ENCODE measurements at regions not wholly inside any gene's neighbourhood (a gene's known extent, or its start where the extent isn't known, plus 50 kb on each side); places are given as distances from the start of the nearest gene placed in this dataset.

DNA sequence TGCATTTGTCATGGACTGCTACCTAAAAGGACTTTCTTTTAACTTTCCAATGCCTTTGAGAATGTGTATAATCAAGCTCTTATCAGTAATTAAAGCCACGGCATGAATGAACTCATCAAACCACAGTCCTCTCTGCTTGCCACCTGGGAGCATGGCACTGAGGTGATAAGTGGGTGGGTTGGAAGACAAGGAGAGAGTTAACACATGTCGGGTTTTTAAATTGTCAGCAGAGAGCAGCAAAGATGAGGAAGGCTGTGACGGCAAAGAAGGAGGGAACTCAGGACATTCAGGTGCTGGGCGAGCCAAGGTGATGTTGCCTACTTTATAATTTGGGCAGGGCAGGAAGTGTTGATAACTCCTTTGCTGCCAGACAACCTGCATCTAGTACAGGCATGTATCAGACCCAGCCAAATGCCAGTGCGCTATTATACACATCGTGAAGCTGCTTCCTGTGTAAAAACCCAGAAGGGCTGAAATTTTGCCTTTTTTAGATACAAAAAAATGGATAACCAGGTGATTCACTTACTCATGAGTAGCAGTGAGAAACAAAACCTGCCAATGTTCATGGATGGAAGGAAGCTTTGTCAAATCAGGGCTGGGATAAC lies 269.1 kb downstream of the KIF4B start:
- in situ Hi-C loops (cut with MboI; ENCODE audit: low sequenced_read_pairs): no loop called here

DNA sequence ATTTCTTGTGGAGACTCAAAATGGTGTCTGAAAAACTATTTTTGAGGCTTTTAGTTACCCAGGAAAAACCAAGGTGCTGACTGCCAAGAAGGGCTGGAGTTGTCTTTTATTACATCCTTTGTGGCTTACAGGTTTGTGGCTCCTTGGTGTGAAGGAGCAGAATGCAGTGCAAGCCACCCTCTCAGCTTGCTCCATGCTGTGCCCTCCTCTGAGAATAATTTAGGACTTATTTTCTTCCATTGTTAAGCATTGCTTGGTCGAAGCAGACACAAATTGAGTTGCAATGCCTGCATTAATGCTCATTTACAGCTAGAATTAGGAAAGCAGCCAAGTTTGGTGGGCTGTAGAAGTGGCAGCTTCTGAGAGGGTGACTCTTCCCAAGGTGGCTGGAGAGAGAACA lies 272.2 kb downstream of the KIF4B start:
- in situ Hi-C loops (cut with MboI; ENCODE audit: low sequenced_read_pairs): no loop called here

DNA sequence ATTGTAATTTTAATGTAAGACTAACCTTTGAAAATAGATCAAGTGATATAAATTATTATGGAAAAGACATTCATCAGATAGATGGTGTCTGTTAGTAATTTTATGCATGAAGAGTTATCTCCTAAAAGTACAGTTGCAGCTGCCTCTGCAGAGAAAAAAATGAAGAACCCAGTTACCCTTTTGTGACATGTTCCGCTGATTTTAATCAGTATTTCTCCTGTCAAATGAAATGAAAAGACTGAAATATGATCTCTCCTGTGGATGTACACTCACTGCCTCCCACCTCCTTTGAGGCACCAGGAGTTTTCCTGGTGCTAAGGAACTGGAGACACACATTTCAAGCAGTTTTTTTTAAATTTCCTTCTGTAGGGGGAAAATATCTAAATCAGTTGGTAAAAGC lies 277.4 kb downstream of the KIF4B start:
- in situ Hi-C loops (cut with MboI; ENCODE audit: low sequenced_read_pairs): no loop called here

- in situ Hi-C loops (cut with MboI; ENCODE audit: low sequenced_read_pairs): no loop called here
These were observed 280.1 kb downstream of the KIF4B start for GRCh38 chr5:155293605-155294178.

GRCh38 chr5:155295111-155295510 lies 281.6 kb downstream of the KIF4B start:
- in situ Hi-C loops (cut with MboI; ENCODE audit: low sequenced_read_pairs): no loop called here

DNA sequence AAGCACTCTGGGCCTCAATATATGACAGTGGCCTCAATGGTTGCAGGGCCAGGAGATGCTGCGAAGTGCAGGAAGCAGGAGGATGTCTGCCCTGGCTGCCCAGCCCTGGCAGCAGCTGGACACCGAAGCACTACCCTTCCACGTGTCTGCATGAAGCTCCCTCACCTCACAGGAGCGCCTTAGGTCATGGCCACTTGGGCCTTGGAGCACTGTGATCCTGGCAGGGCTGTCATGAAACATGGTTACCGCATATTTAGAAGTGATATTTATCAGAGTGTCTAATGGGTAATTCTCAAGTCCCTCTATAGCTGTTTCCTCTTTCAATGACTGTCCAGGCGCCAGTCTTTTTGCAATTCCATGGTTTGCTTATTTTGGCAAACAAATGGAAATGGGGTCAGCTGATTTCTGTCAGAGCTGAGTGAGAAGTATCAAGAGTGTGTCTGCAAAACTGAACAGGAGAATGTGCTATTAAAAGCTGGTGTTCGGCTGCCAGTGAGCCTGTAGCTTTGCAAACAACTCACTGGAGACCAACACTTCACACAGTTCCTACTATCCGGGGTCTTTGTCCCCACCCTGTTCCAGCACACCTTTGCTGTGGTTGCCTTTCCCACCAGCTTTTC lies 285.9 kb downstream of the KIF4B start:
- in situ Hi-C loops (cut with MboI; ENCODE audit: low sequenced_read_pairs): no loop called here

GRCh38 chr5:155303120-155303519 lies 289.6 kb downstream of the KIF4B start:
- in situ Hi-C loops (cut with MboI; ENCODE audit: low sequenced_read_pairs): no loop called here

DNA sequence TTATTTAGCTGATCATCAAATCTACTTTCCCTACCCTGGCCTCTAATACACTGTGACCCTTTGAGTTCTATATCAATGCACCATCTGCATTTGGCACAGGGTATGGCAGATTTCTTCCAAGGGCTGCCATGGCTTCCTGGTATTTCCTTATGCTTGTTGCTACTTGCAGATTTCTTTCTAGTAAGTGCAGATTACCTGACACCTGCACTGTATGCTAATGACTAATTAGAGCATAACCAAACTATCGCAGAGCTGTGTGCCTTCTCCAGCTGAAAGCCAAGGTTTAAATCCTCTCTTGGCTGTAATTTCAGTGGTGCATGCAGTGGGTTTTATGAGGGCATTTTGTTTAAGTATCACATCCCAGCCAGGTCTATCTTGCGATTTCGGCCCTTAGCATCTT lies 293.7 kb downstream of the KIF4B start:
- in situ Hi-C loops (cut with MboI; ENCODE audit: low sequenced_read_pairs): no loop called here

GRCh38 chr5:155308289-155308688 lies 294.7 kb downstream of the KIF4B start:
- in situ Hi-C loops (cut with MboI; ENCODE audit: low sequenced_read_pairs): no loop called here

DNA sequence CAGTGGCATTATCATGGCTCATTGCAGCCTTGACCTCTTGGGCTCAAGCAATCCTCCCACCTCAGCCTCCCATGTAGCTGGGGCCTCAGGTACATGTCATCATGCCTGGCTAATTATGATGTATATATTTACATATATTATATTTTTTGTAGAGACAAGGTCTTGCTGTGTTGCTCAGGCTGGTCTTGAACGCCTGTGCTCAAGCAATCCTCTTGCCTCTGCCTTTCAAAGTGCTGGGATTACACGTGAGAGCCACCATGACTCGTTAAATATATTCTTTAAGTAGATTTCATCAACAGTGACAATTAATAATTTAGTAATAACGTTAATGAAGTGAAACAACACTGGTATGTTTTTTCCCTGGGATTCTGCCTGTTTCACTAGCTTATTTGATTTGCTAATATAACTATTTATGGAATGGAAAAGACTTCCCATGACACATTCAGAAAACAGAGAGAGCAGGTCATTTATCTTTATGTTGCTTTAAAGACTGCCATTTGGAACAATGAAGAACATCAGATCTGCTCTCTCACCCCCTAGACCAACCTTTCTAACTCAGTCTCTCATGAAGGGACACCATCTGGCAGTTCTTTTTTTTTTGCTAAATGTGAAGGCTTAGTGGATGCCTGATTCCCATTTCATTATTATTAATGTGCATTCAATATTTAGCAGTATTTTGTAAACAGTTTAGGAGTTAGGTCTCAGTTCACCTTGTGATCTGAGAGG lies 295.6 kb downstream of the KIF4B start:
- in situ Hi-C loops (cut with MboI; ENCODE audit: low sequenced_read_pairs): no loop called here

DNA sequence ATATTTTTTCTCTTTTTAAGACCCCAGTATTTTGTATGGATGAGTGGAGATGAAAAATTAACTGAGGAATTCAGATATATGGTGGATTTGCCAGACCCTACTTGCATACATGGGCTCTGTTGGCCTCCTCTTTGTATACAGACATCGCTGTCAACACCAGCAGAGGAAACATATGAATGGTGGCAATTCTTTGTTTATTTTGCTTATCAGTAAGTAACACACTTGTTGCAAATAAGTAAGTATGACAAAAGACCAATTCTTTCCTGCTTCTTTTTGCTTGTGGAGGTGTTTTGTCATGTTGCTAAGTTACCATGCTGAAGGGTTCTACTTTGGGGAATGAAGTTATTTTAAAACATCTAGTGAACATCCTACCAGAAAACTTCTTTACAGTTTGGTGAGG lies 298.2 kb downstream of the KIF4B start:
- in situ Hi-C loops (cut with MboI; ENCODE audit: low sequenced_read_pairs): no loop called here

DNA sequence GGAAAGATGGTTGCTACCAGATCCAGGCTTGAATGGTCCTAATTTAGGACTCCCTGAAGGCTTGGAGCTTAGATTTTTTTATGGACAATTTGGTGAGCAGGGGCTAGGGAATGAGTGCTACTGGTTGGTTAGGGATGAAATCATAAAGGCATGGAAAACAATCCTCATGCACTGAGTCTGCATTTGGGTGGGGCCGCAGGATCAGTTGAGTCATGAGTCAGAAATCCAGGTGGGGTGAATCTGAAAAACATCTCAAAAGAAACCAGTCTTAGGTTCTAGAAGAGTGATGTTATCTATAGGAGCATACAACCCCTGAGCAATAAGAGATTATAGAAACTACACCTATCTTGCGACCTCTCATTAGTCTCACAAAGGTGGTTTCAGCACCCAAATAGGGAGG lies 300.0 kb downstream of the KIF4B start:
- in situ Hi-C loops (cut with MboI; ENCODE audit: low sequenced_read_pairs): no loop called here

- in situ Hi-C loops (cut with MboI; ENCODE audit: low sequenced_read_pairs): no loop called here
These were observed 302.6 kb downstream of the KIF4B start for GRCh38 chr5:155316070-155316714.

DNA sequence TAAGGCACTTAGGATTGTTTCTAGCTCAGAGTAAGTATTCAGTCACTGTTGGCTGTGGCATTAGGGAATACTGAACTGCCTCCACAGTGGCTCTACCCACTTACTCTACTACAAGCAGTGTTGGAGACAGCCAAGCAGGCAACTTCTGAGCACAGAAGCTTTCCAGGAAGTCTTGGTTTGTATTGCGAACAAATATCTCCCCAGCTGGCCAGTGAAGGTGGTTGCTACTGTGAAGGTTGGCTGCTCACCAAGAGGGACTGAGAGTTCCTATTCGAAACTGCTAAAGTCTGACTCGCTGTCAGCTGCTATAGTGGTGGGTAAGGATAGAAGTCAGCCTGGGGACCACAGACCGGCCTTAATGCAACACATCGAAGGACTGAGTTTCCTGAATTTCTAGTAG lies 319.1 kb downstream of the KIF4B start:
- in situ Hi-C loops (cut with MboI; ENCODE audit: low sequenced_read_pairs): no loop called here

GRCh38 chr5:155342956-155343355 lies 329.4 kb downstream of the KIF4B start:
- in situ Hi-C loops (cut with MboI; ENCODE audit: low sequenced_read_pairs): no loop called here

DNA sequence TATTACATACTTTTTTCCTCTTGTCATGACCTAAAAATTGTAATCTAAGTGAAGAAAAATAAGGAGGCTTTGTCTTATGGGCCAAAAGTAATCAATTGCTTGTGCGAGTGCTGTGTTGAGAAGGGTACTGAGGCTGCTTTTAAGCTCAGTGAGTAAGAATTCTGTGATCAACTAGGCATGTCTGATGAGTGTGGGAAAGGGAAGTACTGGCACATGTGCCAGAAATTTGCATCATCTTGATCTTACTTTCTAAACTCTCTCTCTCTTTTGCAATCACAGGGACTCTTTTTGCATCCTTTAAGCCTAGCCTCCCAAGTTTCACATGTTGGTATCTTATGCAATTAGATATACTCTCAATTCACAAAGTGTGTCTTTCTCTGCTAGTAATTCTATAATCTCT lies 329.9 kb downstream of the KIF4B start:
- in situ Hi-C loops (cut with MboI; ENCODE audit: low sequenced_read_pairs): no loop called here

DNA sequence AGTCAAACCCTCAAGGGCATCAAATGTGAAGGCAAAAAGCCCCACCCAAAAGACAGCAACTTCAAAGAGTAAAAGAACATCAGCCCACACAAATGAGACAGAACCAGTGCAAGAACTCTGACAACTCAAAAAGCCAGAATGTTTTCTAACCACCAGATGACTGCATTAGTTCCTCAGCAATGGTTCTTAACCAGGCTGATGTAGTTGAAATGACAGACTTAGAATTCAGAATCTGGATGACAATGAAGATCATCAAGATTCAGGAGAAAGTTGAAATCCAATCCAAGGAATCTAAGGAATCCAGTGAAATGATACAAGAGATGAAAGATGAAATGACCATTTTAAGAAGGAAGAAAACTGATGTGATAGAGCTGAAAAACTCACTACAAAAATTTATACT lies 339.7 kb downstream of the KIF4B start:
- in situ Hi-C loops (cut with MboI; ENCODE audit: low sequenced_read_pairs): no loop called here

- in situ Hi-C loops (cut with MboI; ENCODE audit: low sequenced_read_pairs): no loop called here
These were observed 352.5 kb downstream of the KIF4B start for GRCh38 chr5:155366096-155366495.

GRCh38 chr5:155367841-155368240 lies 354.3 kb downstream of the KIF4B start:
- in situ Hi-C loops (cut with MboI; ENCODE audit: low sequenced_read_pairs): no loop called here

DNA sequence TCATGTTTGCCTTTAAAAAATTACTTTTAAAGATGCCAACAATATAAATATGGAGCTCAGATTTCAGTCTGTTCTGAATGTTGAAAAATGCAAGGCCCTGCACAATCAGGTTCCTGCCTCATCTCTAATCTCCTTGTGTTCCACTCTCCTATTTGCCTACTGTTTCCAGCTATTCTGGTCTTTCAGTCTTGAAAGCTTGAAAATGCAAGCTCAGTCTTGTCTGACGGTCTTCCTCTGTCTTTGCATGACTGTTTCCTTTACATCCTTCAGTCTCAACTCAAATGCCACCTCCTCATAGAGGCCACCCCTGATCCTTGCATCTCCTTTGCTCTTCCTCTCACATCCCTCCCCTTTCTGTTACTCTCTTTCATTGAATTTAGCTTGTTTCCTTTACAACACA lies 354.9 kb downstream of the KIF4B start:
- in situ Hi-C loops (cut with MboI; ENCODE audit: low sequenced_read_pairs): no loop called here

GRCh38 chr5:155380480-155380879 lies 366.9 kb downstream of the KIF4B start:
- in situ Hi-C loops (cut with MboI; ENCODE audit: low sequenced_read_pairs): no loop called here

- in situ Hi-C loops (cut with MboI; ENCODE audit: low sequenced_read_pairs): no loop called here
These were observed 368.1 kb downstream of the KIF4B start for GRCh38 chr5:155381654-155382053.
